CD4-positive, alpha-beta T cell (primary cell): ENCODE measurements at regions not wholly inside any gene's neighbourhood (a gene's known extent, or its start where the extent isn't known, plus 50 kb on each side); places are given as distances from the start of the nearest gene placed in this dataset.

Experiments used
- ATAC-seq: fragments of 200-7000 bp; cut with Tn5 transposase; one replicate; pipeline ENCODE4 v1.10.0; 2022; ENCODE audit warnings: mild to moderate bottlenecking; ENCODE audit not compliant: poor library complexity
- CTCF ChIA-PET: fragments of 350-600 bp; sonication (Branson Sonifier 250); formaldehyde crosslinking; loops from one replicate; lab custom pipeline; 2021; ENCODE audit warnings: antibody characterized with exemption, inconsistent platforms; lab: Charles Lee
- POLR2A ChIA-PET: fragments of 350-600 bp; sonication (Branson Sonifier 250); formaldehyde crosslinking; loops from one replicate; lab custom pipeline; 2021; ENCODE audit warnings: antibody characterized with exemption, inconsistent platforms; lab: Charles Lee
- DNase-seq, 14 experiments: peaks; one replicate each; pipeline ENCODE4 v3.0.0-alpha.2; 2013 to 2020; ENCODE audit warnings: mixed read lengths in 2 of 14
- H3K27ac ChIP-seq, 2 donors: one replicate each; pipeline versions ENCODE4 v1.5.1 to v1.7.0; 2013; ENCODE audit warnings: low read length in 2 of 2, low read depth in 1 of 2, mild to moderate bottlenecking in 1 of 2
- H3K27me3 ChIP-seq, 2 experiments: 1 replicate in 1 of 2; 2 replicates in 1 of 2; pipeline versions ENCODE4 v1.6.1 to v1.7.0; 2013; ENCODE audit warnings: low read length in 2 of 2, control low read depth in 1 of 2, mild to moderate bottlenecking in 1 of 2, moderate library complexity in 1 of 2; ENCODE audit not compliant: insufficient read depth in 2 of 2, control insufficient read depth in 1 of 2
- H3K36me3 ChIP-seq: one replicate; pipeline ENCODE4 v1.6.1; 2013; ENCODE audit warnings: low read length, control low read depth; ENCODE audit not compliant: insufficient read depth
- H3K4me1 ChIP-seq: one replicate; pipeline ENCODE4 v1.6.1; 2013; ENCODE audit warnings: low read length, control low read depth; ENCODE audit not compliant: insufficient read depth
- H3K4me3 ChIP-seq: one replicate; pipeline ENCODE4 v1.5.1; 2013; ENCODE audit warnings: mild to moderate bottlenecking, low read length, moderate library complexity
- H3K9me3 ChIP-seq, 2 experiments: 1 replicate in 1 of 2; 2 replicates in 1 of 2; pipeline versions ENCODE4 v1.6.1 to v1.7.0; 2013; ENCODE audit warnings: low read length in 2 of 2, mild to moderate bottlenecking in 2 of 2, control low read depth in 1 of 2, moderate library complexity in 1 of 2; ENCODE audit not compliant: control insufficient read depth in 1 of 2, insufficient read depth in 1 of 2
- H3K27ac Mint-ChIP-seq: one replicate; pipeline ENCODE4 v1.8.0; 2020; ENCODE audit warnings: mixed read lengths
- H3K27me3 Mint-ChIP-seq: one replicate; pipeline ENCODE4 v1.8.0; 2021; ENCODE audit warnings: mixed read lengths
- H3K36me3 Mint-ChIP-seq: one replicate; pipeline ENCODE4 v1.8.0; 2021; ENCODE audit warnings: low read depth, mixed read lengths
- H3K4me1 Mint-ChIP-seq: one replicate; pipeline ENCODE4 v1.8.0; 2021; ENCODE audit warnings: low read depth, mixed read lengths
- H3K4me3 Mint-ChIP-seq: one replicate; pipeline ENCODE4 v1.8.0; 2020; ENCODE audit warnings: mild to moderate bottlenecking, mixed read lengths
- H3K9me3 Mint-ChIP-seq: one replicate; pipeline ENCODE4 v1.8.0; 2020; ENCODE audit warnings: mixed read lengths
- CTCF ChIP-seq: fragments of 200-600 bp; IDR thresholded peaks from one replicate; pipeline ENCODE4 v1.8.0; 2022; ENCODE audit warnings: antibody characterized with exemption, mild to moderate bottlenecking
- intact Hi-C, 2 experiments: fragments of 100-400 bp; cut with DNase I in 1 of 2; cut with micrococcal nuclease in 1 of 2; formaldehyde crosslinking; loops; one replicate each; pipeline versions ENCODE4 v1.15.1 to v1.9.0; 2023 to 2025; cut with DNase I, micrococcal nuclease

GRCh38 chr10:4719671-4720070 is 106.3 kb upstream of the AKR1E2 start:
- no peak overlapping the region for H3K27ac Mint-ChIP-seq

GRCh38 chr10:4719036-4719435 is 107.0 kb upstream of the AKR1E2 start:
- CTCF ChIA-PET, result no interaction called here
- no peak overlapping the region for H3K27ac ChIP-seq
- intact Hi-C loops, result no loop called here
- Mint-ChIP-seq H3K27me3 (peaks cover 18% of the 10 kb centered on the region), H3K9me3 (no peaks in the 10 kb centered on the region), H3K36me3 (no peaks in the 10 kb centered on the region), H3K4me1 (no peaks in the 10 kb centered on the region), H3K4me3 (no peak overlapping the region), H3K27ac (no peak overlapping the region)
- H3K4me1 ChIP-seq, result no peaks in the 10 kb centered on the region
- no peaks in the 10 kb centered on the region for H3K27me3 ChIP-seq
- no peaks in the 10 kb centered on the region for H3K36me3 ChIP-seq
- TF ChIP-seq CTCF, result no peak
- ATAC-seq, result no peak
- no peak for DNase-seq
- no peak overlapping the region for H3K4me3 ChIP-seq
- POLR2A ChIA-PET, result interaction anchor here (0.7 kb wide), 1 partner anchor 755 kb away, joined by 3 read pairs; no protein-coding TSS in a partner anchor
- H3K9me3 ChIP-seq, result no peaks in the 10 kb centered on the region

More at GRCh38 chr10:4719671-4720070, 106.3 kb upstream of the AKR1E2 start:
- ChIA-PET CTCF (no interaction called here), POLR2A (no interaction called here)
- Mint-ChIP-seq H3K27me3 (peaks cover 18% of the 10 kb centered on the region), H3K4me1 (no peaks in the 10 kb centered on the region), H3K4me3 (no peak overlapping the region), H3K9me3 (no peaks in the 10 kb centered on the region), H3K36me3 (no peaks in the 10 kb centered on the region)
- intact Hi-C loops, result no loop called here
- no peaks in the 10 kb centered on the region for H3K9me3 ChIP-seq
- TF ChIP-seq CTCF, result no peak
- H3K4me3 ChIP-seq, result no peak overlapping the region
- H3K36me3 ChIP-seq, result no peaks in the 10 kb centered on the region
- H3K27me3 ChIP-seq, result no peaks in the 10 kb centered on the region
- H3K27ac ChIP-seq, result no peak overlapping the region
- ATAC-seq, result no peak
- no peak for DNase-seq
- H3K4me1 ChIP-seq, result no peaks in the 10 kb centered on the region

- Mint-ChIP-seq H3K4me1 (no peaks in the 10 kb centered on the region), H3K27me3 (peaks cover 18% of the 10 kb centered on the region), H3K27ac (no peak overlapping the region), H3K9me3 (no peaks in the 10 kb centered on the region), H3K36me3 (no peaks in the 10 kb centered on the region), H3K4me3 (no peak overlapping the region)
- Histone ChIP-seq H3K4me1 (no peaks in the 10 kb centered on the region), H3K27ac (no peak overlapping the region), H3K9me3 (no peaks in the 10 kb centered on the region), H3K27me3 (no peaks in the 10 kb centered on the region), H3K36me3 (no peaks in the 10 kb centered on the region), H3K4me3 (no peak overlapping the region)
- DNase-seq, result no peak
- POLR2A ChIA-PET, result interaction anchor here (0.7 kb wide), 1 partner anchor 755 kb away, joined by 3 read pairs; no protein-coding TSS in a partner anchor
- ATAC-seq, result no peak
- intact Hi-C loops, result no loop called here
- TF ChIP-seq CTCF, result no peak
- CTCF ChIA-PET, result no interaction called here
Observed at GRCh38 chr10:4718544-4718943, 107.5 kb upstream of the AKR1E2 start.
